ENCODE measurements at regions not wholly inside any gene's neighbourhood (a gene's known extent, or its start where the extent isn't known, plus 50 kb on each side); places are given as distances from the start of the nearest gene placed in this dataset.

DNA sequence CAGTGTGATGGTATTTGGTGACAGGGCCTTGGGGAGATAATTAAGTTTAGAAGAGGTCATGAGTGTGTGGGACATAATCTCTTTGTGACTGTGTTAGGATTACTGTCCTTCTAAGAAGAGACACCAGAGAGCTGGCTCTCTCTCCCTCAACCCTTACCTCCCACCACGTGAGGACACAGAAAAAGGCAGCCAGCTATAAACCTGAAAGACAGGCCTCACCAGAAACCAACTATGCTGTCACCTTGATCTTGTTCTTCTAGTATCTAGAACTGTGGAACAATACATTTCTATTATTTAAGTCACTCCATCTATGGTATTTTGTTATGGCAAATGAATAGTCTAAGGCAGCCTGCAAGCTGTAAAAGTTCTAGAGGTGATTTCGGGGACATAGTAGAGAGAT, 203.7 kb downstream of the OTOR start:
- DNase-seq, result no peak

DNA sequence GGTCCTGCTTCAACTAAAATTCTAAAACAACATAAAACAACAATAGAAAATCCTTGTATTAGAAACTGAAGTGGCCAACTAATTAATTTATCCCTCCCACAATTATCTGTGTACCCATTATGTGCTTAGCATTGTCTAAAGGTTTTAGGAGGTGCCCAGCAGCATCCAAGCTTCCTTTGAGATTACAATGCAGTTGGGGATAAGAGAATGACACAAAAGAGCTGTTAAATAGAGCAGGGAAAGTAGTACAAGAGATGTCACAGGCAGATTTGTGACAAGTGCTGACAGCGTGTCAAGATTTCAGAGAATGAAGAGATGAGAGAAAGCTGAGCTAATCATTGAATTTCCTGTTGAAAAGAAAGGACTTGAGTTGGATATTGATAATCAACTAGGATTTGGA, 204.8 kb downstream of the OTOR start:
- DNase-seq, result no peak

DNA sequence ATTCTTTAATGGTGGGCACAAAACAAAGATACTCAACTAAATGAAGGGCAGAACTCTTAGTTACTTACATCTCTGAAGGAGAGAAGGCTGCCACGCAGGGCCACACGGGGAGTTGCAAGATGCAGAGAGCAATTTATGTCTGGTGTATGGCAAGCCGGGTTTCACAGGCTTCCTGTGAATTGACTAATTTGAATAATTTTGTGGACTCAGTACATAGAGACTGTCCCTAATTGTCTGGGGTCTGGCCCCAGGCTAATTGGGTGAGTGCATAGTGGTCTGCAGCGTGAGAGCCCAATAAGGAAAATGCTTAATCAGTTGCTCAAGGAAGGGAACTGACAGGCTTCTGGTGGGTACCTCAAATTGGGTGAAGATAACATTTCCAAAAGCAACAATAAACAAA, 205.7 kb downstream of the OTOR start:
- DNase-seq, result no peak

DNA sequence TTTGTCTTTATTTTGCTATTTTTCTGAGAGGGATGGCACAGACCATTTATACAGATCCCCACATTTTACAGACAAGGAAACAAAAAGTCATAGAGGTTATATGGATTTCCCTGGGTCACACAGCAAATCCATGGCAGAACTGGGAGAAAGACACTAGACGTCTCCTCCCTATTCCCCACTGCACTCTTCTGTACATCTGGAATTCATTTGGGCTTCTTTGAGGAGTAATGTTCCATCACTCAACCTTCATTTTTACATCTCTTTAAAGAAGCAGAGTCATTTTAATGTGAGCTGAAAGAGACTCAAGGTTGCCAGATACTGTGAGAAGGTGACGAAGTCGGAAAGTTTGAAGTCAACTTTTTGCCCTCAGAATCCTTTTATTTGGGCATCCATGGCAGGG, 207.3 kb downstream of the OTOR start:
- no peak for DNase-seq

DNA sequence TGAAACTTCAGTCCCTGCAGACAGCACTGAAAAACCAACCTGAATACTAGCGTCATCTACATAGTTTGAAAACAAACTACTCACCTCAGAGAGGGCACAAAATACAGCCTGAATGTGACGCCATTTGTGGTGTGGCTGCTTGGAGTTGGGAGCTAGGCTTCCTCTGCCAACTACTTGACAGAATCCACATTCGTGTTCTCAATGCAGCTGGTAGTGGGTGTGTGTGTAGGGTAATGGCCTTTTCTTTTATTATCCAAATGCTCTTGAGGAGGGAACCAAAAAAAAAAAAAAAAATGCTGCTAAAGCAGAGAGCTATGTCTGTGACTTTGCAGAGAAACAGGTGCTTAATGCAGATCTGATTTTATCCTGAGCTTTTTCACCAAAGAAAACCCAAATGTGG, 207.8 kb downstream of the OTOR start:
- DNase-seq, result no peak

DNA sequence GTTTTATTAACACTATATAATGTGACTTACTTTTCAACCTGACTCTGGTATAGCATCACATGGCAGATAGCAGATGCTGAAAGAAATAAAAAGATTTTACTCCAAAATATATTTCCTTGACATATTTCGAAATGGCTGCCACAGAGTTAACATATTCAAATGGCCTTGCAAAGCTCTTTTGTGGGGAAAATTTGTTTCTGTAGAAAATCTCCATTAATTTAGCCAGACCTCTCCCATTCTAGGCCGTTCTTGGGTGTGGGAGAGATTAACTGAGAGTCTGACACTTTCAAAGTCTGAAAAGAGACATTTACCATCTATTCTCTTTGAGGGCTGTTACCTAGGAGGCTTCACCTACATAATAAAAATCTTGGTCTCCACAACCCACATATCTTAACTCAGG, 217.2 kb downstream of the OTOR start:
- DNase-seq, result no peak

DNA sequence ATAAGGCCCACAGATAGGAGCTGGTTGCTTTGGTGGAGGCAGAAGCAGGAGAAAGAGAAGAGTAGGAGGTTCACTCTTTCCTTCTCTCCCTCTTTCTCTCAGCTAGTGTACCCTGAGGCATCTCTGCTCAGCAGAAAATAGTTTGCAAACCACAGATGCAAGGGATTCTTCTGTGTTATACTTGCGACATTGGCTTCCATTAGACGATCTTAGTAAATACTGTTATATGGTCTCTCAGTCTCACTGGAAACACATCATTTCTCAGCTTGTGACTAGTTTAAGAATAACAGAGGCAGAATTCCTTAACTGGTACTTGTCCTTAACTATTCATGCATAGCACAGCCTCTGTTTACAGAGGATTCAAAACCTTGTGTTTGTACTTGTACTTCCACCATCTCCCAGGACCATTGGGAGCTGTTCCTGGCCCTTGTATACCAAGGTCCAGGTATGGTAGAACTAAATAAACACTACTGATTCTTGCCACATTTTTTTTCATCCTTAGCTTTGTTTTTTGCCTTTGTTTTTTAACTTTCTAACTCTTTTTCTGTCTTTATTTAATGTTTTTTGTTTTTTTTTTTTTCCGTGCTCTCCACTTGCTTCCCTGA, 218.2 kb downstream of the OTOR start:
- no peak for DNase-seq

DNA sequence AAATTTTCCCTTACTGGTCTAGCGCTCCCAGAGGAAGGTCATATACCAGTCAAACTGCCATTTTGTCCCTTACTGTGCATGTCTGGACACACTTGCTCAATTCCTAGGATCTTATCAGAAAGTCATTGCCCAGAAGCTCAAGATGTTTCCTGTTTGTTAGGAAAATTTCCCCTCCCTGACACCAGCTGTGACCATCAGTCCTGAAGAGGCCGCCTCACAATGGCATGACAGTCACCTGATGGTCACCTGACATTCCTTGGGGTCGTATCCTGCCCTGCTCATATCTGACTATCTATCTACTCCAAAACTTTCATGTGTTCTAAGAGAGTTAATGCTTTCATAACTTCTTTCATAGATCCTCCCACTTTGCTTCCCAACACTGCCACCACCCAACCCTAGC, 219.9 kb downstream of the OTOR start:
- DNase-seq, result no peak

DNA sequence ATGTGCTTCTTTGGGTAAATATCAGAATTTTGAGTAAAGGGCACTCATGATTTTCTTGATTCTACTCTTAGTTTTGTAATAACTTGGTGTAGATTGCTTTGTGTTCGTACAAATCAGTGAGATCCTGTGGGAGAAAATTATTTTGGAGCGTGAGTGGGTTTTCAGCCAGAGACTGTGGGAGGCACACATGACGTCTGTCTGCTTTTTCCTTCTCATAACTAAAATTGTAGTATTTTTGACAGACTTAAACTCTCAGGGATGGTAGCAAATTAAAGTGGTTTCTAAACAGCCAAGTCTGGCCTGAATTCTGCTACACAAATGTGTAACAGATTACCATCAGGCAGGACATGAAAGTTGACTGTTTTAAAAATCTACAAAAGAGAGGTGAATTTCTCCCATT, 222.6 kb downstream of the OTOR start:
- no peak for DNase-seq

DNA sequence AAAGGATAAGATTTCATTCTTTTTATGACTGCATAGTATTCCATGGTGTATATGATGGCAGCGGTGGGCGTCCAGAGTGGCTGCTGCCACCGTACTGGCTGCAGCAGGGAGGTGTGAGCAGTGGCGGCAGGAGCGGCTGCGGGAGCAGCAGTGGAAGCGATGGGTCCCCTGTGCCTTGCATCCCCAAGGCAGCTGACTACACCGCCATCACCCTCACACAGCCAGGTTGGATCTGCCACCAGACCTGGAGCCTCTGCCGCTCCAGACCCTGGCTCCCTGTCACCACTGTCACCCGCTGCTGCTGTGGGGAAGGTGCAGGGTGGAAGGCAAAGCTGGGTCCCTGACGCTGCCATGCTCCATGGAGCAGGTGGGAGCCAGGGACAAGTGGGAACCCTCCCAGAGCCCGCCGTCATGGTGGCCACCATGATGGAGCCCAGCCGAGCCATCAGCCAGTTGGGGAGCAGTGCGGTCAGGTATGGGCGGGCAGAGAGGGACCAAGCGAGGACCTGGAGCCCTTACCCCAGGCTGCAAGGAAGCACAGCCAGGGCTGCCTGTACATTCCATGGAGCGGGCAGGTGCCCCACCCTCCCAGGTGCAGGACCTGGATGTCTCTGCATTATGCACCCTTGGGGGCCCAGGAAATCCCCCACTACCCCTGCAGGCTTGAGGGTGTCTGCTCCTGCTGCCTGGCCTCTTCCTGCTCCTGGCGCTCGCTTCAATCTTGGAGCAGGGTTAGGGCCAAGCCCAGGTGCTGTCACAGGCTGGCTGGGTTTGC, 226.1 kb downstream of the OTOR start:
- DNase-seq, result no peak

DNA sequence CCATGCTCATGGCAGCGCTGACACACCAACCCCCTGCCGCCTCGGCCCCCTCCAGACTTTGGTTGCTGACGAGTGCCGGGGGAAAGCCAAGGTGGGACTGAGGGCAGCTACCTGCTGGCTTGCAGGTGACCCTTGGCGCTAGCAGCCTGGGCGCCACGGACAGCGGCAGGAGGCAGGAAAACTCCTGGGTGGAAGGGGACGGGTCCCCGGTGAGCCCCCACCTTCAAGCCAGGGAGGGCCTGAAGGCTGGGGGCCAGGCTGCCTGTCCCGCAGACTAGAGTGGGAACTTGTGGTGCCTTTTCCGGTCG, 226.7 kb downstream of the OTOR start:
- DNase-seq, result no peak

DNA sequence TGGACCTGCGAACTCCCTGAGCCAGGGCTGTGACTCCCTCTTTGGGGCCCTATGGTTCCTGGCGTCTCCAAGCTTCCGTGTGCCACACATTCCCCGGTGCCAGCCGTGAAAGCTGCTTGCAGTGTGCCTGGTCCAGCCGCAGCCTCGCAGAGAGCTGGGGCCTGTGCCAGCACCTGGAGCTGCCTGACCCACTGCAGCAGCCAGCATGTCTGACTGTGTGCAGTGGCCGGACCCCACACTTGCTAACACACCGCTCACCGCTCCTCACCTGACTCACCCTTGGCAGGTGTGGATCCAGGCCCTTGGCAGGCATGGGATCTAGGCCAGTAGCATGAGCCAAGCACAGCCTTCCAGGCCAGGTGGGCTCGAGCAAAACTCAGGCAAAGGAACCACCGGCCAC, 227.5 kb downstream of the OTOR start:
- DNase-seq, result no peak

DNA sequence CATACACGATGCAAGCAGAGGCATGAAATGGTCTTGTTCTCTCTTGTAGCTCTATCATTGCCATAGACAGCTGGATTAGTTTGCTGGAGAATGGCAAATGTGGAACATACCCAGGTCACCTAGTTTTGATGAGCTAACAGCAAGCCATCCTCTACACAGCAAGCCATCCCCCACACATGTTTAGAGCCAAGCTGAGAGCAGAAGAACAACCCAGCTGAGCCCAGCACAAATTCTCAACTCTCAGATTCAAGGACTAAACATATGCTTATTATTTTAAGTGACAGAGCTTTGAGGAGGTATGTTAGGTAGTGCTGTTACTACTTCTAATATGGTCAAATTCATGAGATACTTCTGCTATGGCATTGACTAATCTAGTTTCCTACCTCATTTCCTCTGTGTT, 230.3 kb downstream of the OTOR start:
- no peak for DNase-seq

DNA sequence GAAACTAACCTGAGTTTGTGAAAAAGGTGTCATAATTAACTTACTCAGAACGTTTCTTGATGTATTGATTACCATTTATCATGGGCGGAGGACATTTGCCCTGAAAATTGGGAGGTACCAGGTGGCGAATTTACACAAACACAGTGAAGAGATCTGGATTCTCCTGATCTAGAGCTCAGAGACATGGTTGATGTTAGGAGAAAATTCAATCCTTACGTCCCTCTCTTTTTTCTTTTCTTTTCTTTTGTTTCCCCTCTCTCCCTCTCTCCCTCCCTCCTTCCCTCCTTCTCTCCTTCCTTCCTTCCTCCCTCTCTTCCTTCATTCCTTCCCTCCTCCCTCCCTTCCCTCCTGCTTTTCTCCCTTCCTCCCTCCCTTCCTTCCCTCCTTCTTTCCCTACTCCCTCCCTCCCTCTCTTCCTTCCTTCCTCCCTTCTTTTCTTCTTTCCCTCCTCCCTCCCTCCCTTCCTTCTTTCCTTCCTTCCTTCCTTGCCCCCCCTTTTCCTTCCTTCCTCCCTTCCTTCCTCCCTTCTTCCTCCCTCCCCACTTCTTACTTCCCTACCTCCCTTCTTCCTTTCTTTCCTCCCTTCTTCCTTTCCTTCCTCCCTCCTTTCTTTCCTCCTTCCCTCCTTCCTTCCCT, 234.1 kb downstream of the OTOR start:
- DNase-seq, result no peak

DNA sequence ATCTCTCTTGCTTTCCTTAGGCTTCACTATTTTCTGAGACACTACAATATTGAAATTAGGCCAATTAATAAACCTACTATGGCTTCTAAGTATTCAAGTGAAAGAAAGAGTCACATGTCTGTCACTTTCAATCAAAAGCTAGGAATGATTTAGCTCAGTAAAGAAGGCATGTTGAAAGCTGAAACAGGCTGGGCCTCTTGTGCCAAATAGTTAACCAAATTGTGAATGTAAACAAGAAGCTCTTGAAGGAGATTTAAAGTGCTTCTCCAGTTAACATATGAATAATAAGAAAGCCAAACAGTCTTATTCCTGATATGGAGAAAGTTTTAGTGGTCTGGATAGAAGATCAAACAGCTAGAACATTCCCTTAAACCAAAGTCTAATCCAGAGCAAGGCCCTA, 236.3 kb downstream of the OTOR start:
- no peak for DNase-seq

DNA sequence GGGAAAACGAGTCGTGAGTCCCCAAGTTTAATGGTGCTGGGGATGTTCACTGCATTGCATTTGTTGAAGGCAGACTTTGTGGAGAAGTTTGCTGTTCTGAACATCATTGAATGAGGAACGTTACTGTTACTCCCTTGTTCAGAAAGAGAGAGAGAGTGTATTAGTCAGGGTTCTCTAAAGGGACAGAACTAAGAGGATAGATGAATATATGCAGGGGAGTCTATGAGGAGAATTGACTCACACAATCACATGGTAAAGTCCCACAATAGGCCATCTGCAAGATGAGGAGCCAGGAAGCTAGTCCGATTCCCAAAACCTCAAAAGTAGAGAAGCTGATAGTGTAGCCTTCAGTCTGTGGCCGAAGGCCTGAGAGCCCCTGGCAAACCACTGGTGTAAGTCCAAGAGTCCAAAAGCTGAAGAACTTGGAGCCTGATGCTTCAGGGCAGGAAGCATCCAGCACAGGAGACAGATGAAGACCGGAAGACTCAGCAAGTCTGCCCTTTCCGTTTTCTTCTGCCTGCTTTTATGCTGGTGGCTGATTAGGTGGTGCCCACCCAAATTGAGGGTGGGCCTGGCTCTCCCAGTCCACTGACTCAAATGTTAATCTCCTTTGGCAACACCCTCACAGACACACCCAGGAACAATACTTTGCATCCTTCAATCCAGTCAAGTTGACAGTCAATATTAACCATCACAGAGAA, 223.5 kb upstream of the PCSK2 start:
- DNase-seq, result no peak

DNA sequence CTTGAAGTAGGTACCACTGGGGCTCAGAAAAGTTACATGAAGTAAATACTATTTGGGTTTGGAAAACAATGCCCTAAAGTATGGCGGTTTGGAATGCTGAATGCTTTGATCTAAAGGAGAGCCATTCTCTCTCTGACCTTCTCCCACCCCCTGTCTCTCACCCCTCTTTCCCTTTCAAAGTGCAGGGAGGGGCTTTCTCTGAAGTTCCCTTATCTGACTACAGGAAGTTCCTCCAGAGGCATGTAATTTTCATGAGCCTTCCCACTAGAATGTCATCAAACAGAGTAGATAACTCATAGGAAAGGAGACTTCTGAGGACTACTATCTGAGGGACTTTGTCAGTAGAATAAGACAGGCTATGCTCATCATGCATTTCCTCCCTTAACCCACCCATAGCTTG, 216.7 kb upstream of the PCSK2 start:
- DNase-seq, result no peak

DNA sequence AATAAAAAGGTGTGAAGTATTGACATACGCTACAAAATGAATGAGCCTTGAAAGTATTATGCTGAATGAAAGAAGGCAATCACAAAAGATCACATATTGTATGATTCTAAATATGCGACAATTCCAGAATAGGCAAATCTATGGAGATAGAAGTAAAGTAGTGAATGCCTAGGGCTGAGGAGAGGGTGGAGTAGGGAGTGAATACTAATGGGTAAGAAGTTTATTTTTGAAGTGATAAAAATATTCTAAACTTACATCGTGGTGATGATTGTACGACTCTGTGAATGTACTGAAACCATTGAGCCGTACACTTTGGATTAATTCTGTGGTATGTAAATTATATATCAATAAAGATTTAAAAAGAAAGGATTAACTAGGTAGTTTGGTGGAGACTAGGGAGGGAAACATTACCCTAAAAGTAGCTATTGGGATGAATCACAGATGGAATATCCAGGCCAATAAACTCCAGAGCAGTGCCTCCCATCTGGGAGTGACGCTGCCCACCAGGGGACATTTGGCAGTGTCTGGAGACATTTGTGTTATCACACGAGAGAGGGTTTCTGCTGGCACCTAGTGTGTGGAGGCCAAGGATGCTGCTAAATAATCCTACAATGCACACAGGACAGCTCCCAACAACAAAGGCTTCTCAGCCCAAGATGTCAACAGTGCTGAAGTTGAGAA, 214.2 kb upstream of the PCSK2 start:
- no peak for DNase-seq

DNA sequence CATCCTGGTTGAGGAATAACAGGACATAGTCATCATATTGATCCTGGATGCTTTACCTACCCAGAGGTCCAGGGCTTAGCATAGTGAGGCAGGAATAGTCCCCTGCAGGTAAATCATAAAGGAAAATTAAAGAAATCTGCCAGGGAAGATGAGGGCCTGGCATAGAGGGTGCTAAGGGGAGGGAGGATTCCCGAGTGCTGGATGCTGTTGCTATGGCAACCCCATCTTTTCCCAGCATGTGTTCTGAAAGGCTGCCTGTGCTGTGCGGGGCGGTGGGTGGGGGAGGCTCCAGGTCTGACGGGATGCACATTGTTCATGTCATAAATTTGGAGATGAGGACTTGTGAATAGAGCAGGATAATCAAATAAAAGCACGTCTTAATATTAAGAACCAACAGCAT, 212.6 kb upstream of the PCSK2 start:
- DNase-seq, result no peak

DNA sequence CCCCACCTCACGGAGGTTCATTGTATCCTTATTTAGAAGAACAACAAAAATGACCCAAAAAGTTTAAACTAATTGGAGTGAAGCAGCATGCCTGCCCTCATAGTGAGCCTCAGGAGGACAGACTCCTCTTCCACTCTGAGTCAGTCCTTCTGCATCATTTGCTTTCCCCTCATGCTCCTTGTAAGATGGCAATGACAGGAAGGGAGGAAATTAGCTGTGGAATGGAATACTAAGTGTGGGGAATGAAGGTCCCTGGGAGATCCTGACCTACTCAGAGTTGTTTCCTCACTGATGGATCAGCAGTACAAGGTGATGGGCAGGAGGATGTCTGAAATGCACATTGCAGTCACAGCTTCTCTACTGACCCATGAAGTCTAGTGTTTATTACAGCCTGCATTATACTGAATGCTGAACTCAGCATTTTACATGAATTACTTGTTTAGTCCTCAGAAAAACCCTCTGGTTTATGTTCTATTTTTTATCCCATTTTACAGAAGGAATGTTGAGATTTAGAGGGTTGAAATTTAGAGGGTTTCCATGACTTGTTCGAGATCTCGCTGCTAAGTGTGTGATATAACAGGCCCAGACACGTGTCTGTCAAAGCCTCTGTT, 212.0 kb upstream of the PCSK2 start:
- DNase-seq, result no peak

DNA sequence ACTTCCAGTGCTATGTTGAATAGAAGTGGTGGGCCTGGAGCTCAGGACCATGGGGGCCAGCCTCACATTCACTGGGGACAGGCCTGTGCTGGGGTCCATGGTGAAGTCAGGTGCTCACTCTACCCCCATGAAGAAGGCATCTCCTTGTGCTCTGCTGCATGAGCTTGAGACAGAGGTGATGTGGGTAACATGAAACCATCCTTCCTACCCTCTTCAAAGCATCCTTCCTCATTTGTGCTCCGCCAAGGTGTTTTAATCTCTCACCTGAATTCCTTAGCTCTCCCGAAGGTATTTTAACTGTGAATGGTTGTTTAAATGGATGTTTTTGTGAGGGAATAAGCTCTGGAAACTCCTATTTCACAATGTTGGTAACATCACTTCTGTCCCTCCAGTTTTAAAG, 209.6 kb upstream of the PCSK2 start:
- no peak for DNase-seq

DNA sequence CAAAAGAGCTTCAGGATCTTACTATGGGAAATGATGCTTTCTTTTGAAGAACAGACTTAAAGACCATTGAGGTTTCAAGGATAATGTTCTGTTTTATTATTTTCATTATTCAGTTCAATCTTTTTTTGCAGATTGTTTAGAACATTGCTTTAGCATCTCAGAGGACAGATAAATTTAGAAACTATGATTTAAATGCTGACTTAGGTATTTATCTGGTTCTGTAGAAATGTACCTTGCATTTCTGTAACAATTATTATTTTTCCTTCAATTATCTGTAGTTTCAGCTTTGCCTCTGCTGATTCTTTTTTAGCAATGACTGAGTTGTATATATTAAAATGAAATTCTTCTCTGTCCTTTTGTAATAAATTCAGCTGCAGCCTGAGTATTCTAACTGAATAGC, 205.4 kb upstream of the PCSK2 start:
- no peak for DNase-seq

DNA sequence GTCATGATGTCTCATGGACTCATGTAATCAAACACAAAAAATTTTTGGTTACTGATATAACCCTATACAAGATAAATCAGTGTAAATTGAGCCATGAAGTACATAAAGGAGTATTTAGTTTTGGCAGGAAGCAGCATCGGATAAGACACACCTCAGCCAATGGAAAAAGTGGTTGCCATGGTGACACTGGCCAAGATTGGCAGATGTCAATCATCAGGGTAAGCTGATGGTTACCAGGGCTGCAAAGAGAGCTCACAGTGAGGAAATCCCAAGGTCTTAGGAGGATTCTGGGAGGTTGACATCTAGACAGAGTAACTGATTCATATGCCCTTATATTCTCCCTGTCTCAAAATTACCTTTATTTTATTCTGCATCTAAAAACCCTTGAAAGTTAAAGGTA, 203.8 kb upstream of the PCSK2 start:
- DNase-seq, result no peak

Data from NCI-H510A (cell line).